Osteoblast (primary cell): ENCODE measurements at regions not wholly inside any gene's neighbourhood (a gene's known extent, or its start where the extent isn't known, plus 50 kb on each side); places are given as distances from the start of the nearest gene placed in this dataset.
A peak's percentile ranks its signal among the peaks of the same experiment; 100 is the strongest.

Source experiments
- DNase-seq: peaks from one replicate; pipeline ENCODE4 v3.0.0; 2011; ENCODE audit warnings: low spot score, mixed read lengths; ENCODE audit not compliant: insufficient read length; ENCODE audit errors: missing footprints
- H2AFZ ChIP-seq: 2 replicates; pipeline ENCODE4 v1.6.0; 2011; ENCODE audit warnings: mild to moderate bottlenecking, low read length
- H3K27ac ChIP-seq: 2 replicates; pipeline ENCODE4 v1.5.1; 2011; ENCODE audit warnings: mild to moderate bottlenecking, low read depth, low read length, moderate library complexity
- H3K27me3 ChIP-seq: 2 replicates; pipeline ENCODE4 v1.6.0; 2012; ENCODE audit warnings: mild to moderate bottlenecking, control low read depth, inconsistent platforms, low read length, moderate library complexity; ENCODE audit not compliant: insufficient read depth
- H3K36me3 ChIP-seq: 2 replicates; pipeline ENCODE4 v1.5.1; 2011; ENCODE audit warnings: mild to moderate bottlenecking, low read length, control low read depth, moderate library complexity; ENCODE audit not compliant: insufficient read depth
- H3K4me1 ChIP-seq: 2 replicates; pipeline ENCODE4 v1.5.1; 2011; ENCODE audit warnings: mild to moderate bottlenecking, low read length, control low read depth, moderate library complexity; ENCODE audit not compliant: insufficient read depth
- H3K4me2 ChIP-seq: 2 replicates; pipeline ENCODE4 v1.6.0; 2011; ENCODE audit warnings: mild to moderate bottlenecking, low read length; ENCODE audit not compliant: insufficient read depth
- H3K4me3 ChIP-seq: fragments of 200-600 bp; sonication (generic); 3 replicates; pipeline ENCODE4 v1.5.1; 2012; ENCODE audit warnings: mild to moderate bottlenecking, low read length, inconsistent platforms; ENCODE audit not compliant: insufficient read depth
- H3K79me2 ChIP-seq: 2 replicates; pipeline ENCODE4 v1.6.0; 2012; ENCODE audit warnings: mild to moderate bottlenecking, low read length, control low read depth, inconsistent platforms; ENCODE audit not compliant: insufficient read depth
- H3K9me3 ChIP-seq: 2 replicates; pipeline ENCODE4 v1.5.1; 2011; ENCODE audit warnings: low read depth, low read length, control low read depth
- H4K20me1 ChIP-seq: 2 replicates; pipeline ENCODE4 v1.6.0; 2012; ENCODE audit warnings: mild to moderate bottlenecking, low read length, control low read depth; ENCODE audit not compliant: insufficient read depth
- TF ChIP-seq, protein P1 (sequence below): IDR thresholded peaks from 2 replicates; pipeline ENCODE4 v1.5.1; 2011; ENCODE audit warnings: mild to moderate bottlenecking, low read depth, low read length, moderate library complexity; ENCODE audit errors: extremely low read depth

DNA sequence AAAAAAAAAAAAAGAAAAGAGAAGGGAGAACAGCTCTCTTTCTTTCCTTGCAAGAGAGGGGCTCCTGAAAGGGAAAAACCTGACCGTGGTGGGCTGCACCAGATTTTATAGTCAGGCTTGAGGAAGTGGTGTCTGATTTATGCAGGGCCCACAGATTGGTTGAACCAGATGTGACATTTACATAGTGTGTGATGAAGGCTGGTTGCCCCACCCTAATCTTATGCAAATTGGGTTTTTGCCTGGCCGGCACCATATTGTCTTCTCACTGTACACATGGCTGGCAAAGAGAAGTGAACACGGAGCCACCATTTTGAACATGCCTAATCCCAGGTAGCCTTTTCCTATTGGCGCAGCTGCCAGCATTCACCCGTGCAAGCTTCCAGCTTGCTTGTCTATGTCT lies 154.4 kb downstream of the OXSM start:
- Histone ChIP-seq H3K9me3 (peaks cover 5% of the 10 kb centered on the region), H2AFZ (no peak overlapping the region), H3K79me2 (no peaks in the 10 kb centered on the region), H3K27me3 (no peaks in the 10 kb centered on the region), H3K4me1 (no peaks in the 10 kb centered on the region), H3K4me2 (no peak overlapping the region), H3K4me3 (no peak overlapping the region), H3K27ac (no peak overlapping the region), H3K36me3 (no peaks in the 10 kb centered on the region), H4K20me1 (no peaks in the 10 kb centered on the region)
- TF ChIP-seq, protein P1, sequence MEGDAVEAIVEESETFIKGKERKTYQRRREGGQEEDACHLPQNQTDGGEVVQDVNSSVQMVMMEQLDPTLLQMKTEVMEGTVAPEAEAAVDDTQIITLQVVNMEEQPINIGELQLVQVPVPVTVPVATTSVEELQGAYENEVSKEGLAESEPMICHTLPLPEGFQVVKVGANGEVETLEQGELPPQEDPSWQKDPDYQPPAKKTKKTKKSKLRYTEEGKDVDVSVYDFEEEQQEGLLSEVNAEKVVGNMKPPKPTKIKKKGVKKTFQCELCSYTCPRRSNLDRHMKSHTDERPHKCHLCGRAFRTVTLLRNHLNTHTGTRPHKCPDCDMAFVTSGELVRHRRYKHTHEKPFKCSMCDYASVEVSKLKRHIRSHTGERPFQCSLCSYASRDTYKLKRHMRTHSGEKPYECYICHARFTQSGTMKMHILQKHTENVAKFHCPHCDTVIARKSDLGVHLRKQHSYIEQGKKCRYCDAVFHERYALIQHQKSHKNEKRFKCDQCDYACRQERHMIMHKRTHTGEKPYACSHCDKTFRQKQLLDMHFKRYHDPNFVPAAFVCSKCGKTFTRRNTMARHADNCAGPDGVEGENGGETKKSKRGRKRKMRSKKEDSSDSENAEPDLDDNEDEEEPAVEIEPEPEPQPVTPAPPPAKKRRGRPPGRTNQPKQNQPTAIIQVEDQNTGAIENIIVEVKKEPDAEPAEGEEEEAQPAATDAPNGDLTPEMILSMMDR: no peak
- no peak for DNase-seq

DNA sequence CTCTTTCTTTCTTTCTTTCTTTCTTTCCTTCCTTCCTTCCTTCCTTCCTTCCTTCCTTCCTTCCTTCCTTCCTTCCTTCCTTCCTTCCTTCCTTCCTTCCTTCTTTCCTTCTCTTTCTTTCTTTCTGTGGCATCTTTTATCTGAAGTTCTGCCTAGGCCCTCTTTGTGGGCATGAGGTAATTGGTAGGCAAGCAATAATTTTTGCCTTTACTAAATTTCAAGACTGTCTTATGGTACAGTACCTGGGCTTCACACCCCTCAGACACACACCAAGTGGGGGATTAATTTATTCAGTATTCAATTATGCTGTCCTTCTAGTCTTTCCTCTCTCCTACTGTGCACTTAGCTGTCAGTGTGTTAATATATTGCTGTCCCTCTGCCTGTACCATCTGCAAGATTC lies 155.5 kb downstream of the OXSM start:
- DNase-seq: no peak
- Histone ChIP-seq H3K4me3 (no peak overlapping the region), H3K4me1 (no peaks in the 10 kb centered on the region), H3K27ac (no peak overlapping the region), H3K79me2 (no peaks in the 10 kb centered on the region), H3K36me3 (no peaks in the 10 kb centered on the region), H4K20me1 (no peaks in the 10 kb centered on the region), H3K4me2 (no peak overlapping the region), H3K27me3 (no peaks in the 10 kb centered on the region), H3K9me3 (peaks cover 3% of the 10 kb centered on the region), H2AFZ (no peak overlapping the region)
- TF ChIP-seq, protein P1: no peak

DNA sequence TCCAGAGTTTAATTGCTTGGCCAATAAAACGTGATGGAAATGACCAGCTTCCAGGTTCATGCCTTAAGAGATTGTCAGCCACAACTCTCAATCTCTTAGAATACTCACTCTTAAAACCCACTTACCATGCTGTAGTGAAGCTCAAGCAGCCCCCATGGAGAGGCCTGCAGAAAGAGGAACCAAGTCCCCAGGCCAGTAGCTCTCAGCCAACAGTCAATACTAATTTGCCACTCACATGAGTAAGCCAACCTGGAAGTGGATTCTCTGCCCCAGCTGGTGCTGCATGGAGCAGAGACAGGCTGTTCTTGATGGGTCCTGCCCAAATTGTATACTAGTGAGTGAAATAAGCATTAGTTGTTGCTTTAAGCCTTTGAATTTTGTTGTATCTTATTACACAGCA lies 155.9 kb downstream of the OXSM start:
- Histone ChIP-seq H2AFZ (no peak overlapping the region), H3K36me3 (no peaks in the 10 kb centered on the region), H3K27me3 (no peaks in the 10 kb centered on the region), H3K4me2 (no peak overlapping the region), H3K9me3 (peaks cover 3% of the 10 kb centered on the region), H4K20me1 (no peaks in the 10 kb centered on the region), H3K27ac (no peak overlapping the region), H3K4me1 (no peaks in the 10 kb centered on the region), H3K4me3 (no peak overlapping the region), H3K79me2 (no peaks in the 10 kb centered on the region)
- DNase-seq: peak; percentile 15
- TF ChIP-seq, protein P1: no peak

DNA sequence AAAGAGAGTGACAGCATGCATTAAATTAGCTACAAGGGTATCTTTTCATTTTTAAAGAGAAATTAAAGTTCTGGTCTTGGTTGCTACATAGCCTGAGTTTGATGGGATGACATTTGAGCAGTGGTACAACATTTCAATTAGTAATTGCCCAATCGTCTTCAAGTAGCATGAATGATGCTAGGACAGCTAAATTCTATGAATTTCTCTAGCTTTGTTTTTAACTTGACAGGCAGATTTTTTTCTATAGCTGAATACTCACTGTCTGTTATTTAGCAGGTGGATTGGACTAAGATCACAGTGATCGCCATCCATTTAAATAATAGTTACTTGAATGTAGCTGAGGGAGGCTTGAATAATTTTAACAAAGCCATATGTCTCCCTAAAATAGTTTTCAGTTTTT lies 162.2 kb downstream of the OXSM start:
- Histone ChIP-seq H3K27ac (no peak overlapping the region), H3K36me3 (no peaks in the 10 kb centered on the region), H4K20me1 (no peaks in the 10 kb centered on the region), H3K27me3 (no peaks in the 10 kb centered on the region), H3K4me3 (no peak overlapping the region), H3K4me2 (no peak overlapping the region), H3K79me2 (no peaks in the 10 kb centered on the region), H3K4me1 (no peaks in the 10 kb centered on the region), H2AFZ (no peak overlapping the region), H3K9me3 (peaks cover 3% of the 10 kb centered on the region)
- DNase-seq: no peak
- TF ChIP-seq, protein P1: no peak
